H9 (cell line): ENCODE measurements at regions not wholly inside any gene's neighbourhood (a gene's known extent, or its start where the extent isn't known, plus 50 kb on each side); places are given as distances from the start of the nearest gene placed in this dataset.

Experiments used
- DNase-seq: peaks from one replicate; pipeline ENCODE4 v3.0.0-alpha.2; 2017
- H2AFZ ChIP-seq: one replicate; pipeline ENCODE4 v1.6.1; 2013; ENCODE audit warnings: mild to moderate bottlenecking, low read length, control low read depth, moderate library complexity
- H2AK5ac ChIP-seq: 2 replicates; pipeline ENCODE4 v1.6.1; 2013; ENCODE audit warnings: low read length, control low read depth, mixed read lengths; ENCODE audit not compliant: insufficient read length
- H2BK120ac ChIP-seq: one replicate; pipeline ENCODE4 v1.6.1; 2013; ENCODE audit warnings: low read depth, mild to moderate bottlenecking, low read length, control low read depth, inconsistent platforms; ENCODE audit not compliant: poor library complexity, severe bottlenecking
- H2BK12ac ChIP-seq: 2 replicates; pipeline ENCODE4 v1.6.1; 2013; ENCODE audit warnings: low read length, control low read depth, mixed read lengths, low read depth; ENCODE audit not compliant: insufficient read length
- H2BK15ac ChIP-seq: 2 replicates; pipeline ENCODE4 v1.6.1; 2013; ENCODE audit warnings: low read depth, low read length, control low read depth
- H2BK20ac ChIP-seq: one replicate; pipeline ENCODE4 v1.6.1; 2013; ENCODE audit warnings: low read depth, mild to moderate bottlenecking, low read length, control low read depth, inconsistent platforms; ENCODE audit not compliant: poor library complexity, severe bottlenecking
- H2BK5ac ChIP-seq: 2 replicates; pipeline ENCODE4 v1.6.1; 2013; ENCODE audit warnings: low read length, control low read depth, mixed read lengths; ENCODE audit not compliant: insufficient read length
- H3K14ac ChIP-seq: 2 replicates; pipeline ENCODE4 v1.6.1; 2013; ENCODE audit warnings: low read length, control low read depth; ENCODE audit not compliant: insufficient read depth
- H3K18ac ChIP-seq: 2 replicates; pipeline ENCODE4 v1.6.1; 2013; ENCODE audit warnings: low read depth, mild to moderate bottlenecking, mixed read lengths, low read length, control low read depth; ENCODE audit not compliant: insufficient read length
- H3K23ac ChIP-seq: 2 replicates; pipeline ENCODE4 v1.6.1; 2013; ENCODE audit warnings: low read length, control low read depth, mixed read lengths, low read depth; ENCODE audit not compliant: insufficient read length
- H3K23me2 ChIP-seq: 2 replicates; pipeline ENCODE4 v1.6.1; 2013; ENCODE audit warnings: low read depth, mild to moderate bottlenecking, mixed read lengths, low read length, control low read depth; ENCODE audit not compliant: insufficient read length, poor library complexity, severe bottlenecking
- H3K27ac ChIP-seq: 2 replicates; pipeline ENCODE4 v1.5.1; 2013; ENCODE audit warnings: low read length, control low read depth, mixed read lengths, low read depth; ENCODE audit not compliant: insufficient read length
- H3K27me3 ChIP-seq: 2 replicates; pipeline ENCODE4 v1.6.1; 2013; ENCODE audit warnings: low read length, control low read depth, inconsistent platforms; ENCODE audit not compliant: insufficient read depth
- H3K4ac ChIP-seq: 2 replicates; pipeline ENCODE4 v1.6.1; 2013; ENCODE audit warnings: low read depth, mild to moderate bottlenecking, control low read depth, inconsistent platforms, low read length, moderate library complexity
- H3K4me1 ChIP-seq: 2 replicates; pipeline ENCODE4 v1.6.1; 2013; ENCODE audit warnings: low read length, control low read depth, inconsistent platforms; ENCODE audit not compliant: insufficient read depth
- H3K4me2 ChIP-seq: 2 replicates; pipeline ENCODE4 v1.6.1; 2013; ENCODE audit warnings: low read length, control low read depth, mixed read lengths; ENCODE audit not compliant: insufficient read length, insufficient read depth
- H3K56ac ChIP-seq: 2 replicates; pipeline ENCODE4 v1.6.1; 2013; ENCODE audit warnings: low read depth, mild to moderate bottlenecking, mixed read lengths, low read length, control low read depth; ENCODE audit not compliant: insufficient read length
- H3K79me1 ChIP-seq: 2 replicates; pipeline ENCODE4 v1.6.1; 2013; ENCODE audit warnings: low read depth, mild to moderate bottlenecking, moderate library complexity, low read length, control low read depth, inconsistent platforms; ENCODE audit not compliant: insufficient read depth, poor library complexity, severe bottlenecking
- H3K79me2 ChIP-seq: 2 replicates; pipeline ENCODE4 v1.6.1; 2013; ENCODE audit warnings: low read length, control low read depth, inconsistent platforms; ENCODE audit not compliant: insufficient read depth
- H3K9ac ChIP-seq: 2 replicates; pipeline ENCODE4 v1.6.1; 2013; ENCODE audit warnings: low read length, control low read depth, mixed read lengths; ENCODE audit not compliant: insufficient read length; ENCODE audit errors: extremely low read depth
- H3K9me3 ChIP-seq: one replicate; pipeline ENCODE4 v1.6.1; 2013; ENCODE audit warnings: low read depth, low read length, inconsistent platforms; ENCODE audit not compliant: control insufficient read depth
- H3T11ph ChIP-seq: one replicate; pipeline ENCODE4 v1.6.1; 2013; ENCODE audit warnings: mild to moderate bottlenecking, low read length, control low read depth, inconsistent platforms
- H4K20me1 ChIP-seq: one replicate; pipeline ENCODE4 v1.6.1; 2013; ENCODE audit not compliant: control insufficient read depth, insufficient read length, insufficient read depth
- H4K5ac ChIP-seq: 2 replicates; pipeline ENCODE4 v1.6.1; 2013; ENCODE audit warnings: low read depth, mild to moderate bottlenecking, mixed read lengths, low read length, control low read depth; ENCODE audit not compliant: insufficient read length
- H4K8ac ChIP-seq: replicated peaks from 2 replicates; pipeline ENCODE4 v1.6.1; 2013; ENCODE audit warnings: low read length, control low read depth, mixed read lengths, low read depth; ENCODE audit not compliant: insufficient read length
- H4K91ac ChIP-seq: 2 replicates; pipeline ENCODE4 v1.6.1; 2013; ENCODE audit warnings: low read depth, mild to moderate bottlenecking, moderate library complexity, mixed read lengths, low read length, control low read depth; ENCODE audit not compliant: insufficient read length
- H3K27ac Mint-ChIP-seq, 3 experiments: 2 replicates in 2 of 3; 3 replicates in 1 of 3; pipeline ENCODE4 v1.8.0; 2020 to 2021; ENCODE audit warnings: mixed read lengths in 3 of 3, mild to moderate bottlenecking in 1 of 3, moderate library complexity in 1 of 3
- H3K27me3 Mint-ChIP-seq: 2 replicates; pipeline ENCODE4 v1.8.0; 2021; ENCODE audit warnings: low read depth, mild to moderate bottlenecking, moderate library complexity, mixed read lengths
- H3K36me3 Mint-ChIP-seq, 3 experiments: 2 replicates in 2 of 3; 3 replicates in 1 of 3; pipeline ENCODE4 v1.8.0; 2020 to 2021; ENCODE audit warnings: low read depth in 3 of 3, mixed read lengths in 3 of 3; ENCODE audit not compliant: insufficient read depth in 1 of 3
- H3K4me1 Mint-ChIP-seq, 2 experiments: 2 replicates each; pipeline ENCODE4 v1.8.0; 2020; ENCODE audit warnings: mixed read lengths in 2 of 2
- H3K4me3 Mint-ChIP-seq, 2 experiments: 2 replicates in 1 of 2; 3 replicates in 1 of 2; pipeline ENCODE4 v1.8.0; 2020 to 2021; ENCODE audit warnings: mild to moderate bottlenecking in 2 of 2, mixed read lengths in 2 of 2, moderate library complexity in 1 of 2
- H3K9me3 Mint-ChIP-seq, 2 experiments: 2 replicates in 1 of 2; 3 replicates in 1 of 2; pipeline ENCODE4 v1.8.0; 2020; ENCODE audit warnings: mild to moderate bottlenecking in 2 of 2, mixed read lengths in 2 of 2, moderate library complexity in 1 of 2
- WGBS: extraction: QIAGEN DNeasy Blood & Tissue Kit; methylation state at CpG from one replicate; pipeline ENCODE4 v1.1.7; 2013; ENCODE audit warnings: missing lambda C conversion rate, low lambda C conversion rate, mixed read lengths; ENCODE audit not compliant: insufficient read length; ENCODE audit errors: extremely low coverage; 5-methylcytosine and 5-hydroxymethylcytosine counted together
- TF ChIP-seq, protein P1 (sequence below): fragments of 200-600 bp; sonication (generic); conservative IDR thresholded peaks from 3 replicates; pipeline ENCODE4 v1.8.0; 2021; ENCODE audit warnings: antibody characterized with exemption, mild to moderate bottlenecking

DNA sequence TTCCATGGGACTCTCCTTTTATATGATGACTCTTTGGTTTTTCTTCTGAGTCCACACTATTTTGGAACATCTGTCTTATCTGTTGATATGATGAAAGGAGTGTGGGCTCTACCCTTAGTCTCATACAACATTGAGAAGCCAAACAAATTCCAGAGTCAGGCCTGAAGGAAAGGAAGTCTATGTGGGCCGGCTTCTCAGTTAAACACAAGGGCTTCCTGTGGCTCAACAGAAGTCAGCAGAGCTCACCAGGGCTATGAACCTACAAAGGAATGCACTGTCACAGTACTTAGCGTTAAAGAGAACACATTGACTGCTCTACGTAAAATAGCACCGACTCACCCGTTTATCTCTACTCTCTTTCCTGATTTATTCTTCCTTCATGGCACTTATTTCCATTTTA lies 641.0 kb upstream of the FRG1 start:
- no peak overlapping the region for H4K5ac ChIP-seq
- no peak overlapping the region for H3K27ac ChIP-seq
- no peak overlapping the region for H2BK12ac ChIP-seq
- no peak overlapping the region for H4K8ac ChIP-seq
- Mint-ChIP-seq H3K9me3 (peaks cover 24 to 71% of the 10 kb centered on the region in 2 experiments), H3K36me3 (peaks cover 0 to 4% (median 4%) of the 10 kb centered on the region in 3 experiments; a peak in 4 of 7 replicates), H3K4me1 (no peaks in the 10 kb centered on the region), H3K27me3 (peaks cover 9% of the 10 kb centered on the region), H3K4me3 (no peak overlapping the region), H3K27ac (no peak overlapping the region)
- H2AFZ ChIP-seq = no peak overlapping the region
- H2AK5ac ChIP-seq = no peak overlapping the region
- no peak overlapping the region for H2BK15ac ChIP-seq
- H3K14ac ChIP-seq = no peak overlapping the region
- no peaks in the 10 kb centered on the region for H3K27me3 ChIP-seq
- no peak for DNase-seq
- no peaks in the 10 kb centered on the region for H3K79me1 ChIP-seq
- H2BK20ac ChIP-seq = no peak overlapping the region
- no peaks in the 10 kb centered on the region for H3K23me2 ChIP-seq
- no peak overlapping the region for H3K23ac ChIP-seq
- no peak overlapping the region for H3K18ac ChIP-seq
- no peak overlapping the region for H3T11ph ChIP-seq
- H4K91ac ChIP-seq = no peak overlapping the region
- TF ChIP-seq, protein P1, sequence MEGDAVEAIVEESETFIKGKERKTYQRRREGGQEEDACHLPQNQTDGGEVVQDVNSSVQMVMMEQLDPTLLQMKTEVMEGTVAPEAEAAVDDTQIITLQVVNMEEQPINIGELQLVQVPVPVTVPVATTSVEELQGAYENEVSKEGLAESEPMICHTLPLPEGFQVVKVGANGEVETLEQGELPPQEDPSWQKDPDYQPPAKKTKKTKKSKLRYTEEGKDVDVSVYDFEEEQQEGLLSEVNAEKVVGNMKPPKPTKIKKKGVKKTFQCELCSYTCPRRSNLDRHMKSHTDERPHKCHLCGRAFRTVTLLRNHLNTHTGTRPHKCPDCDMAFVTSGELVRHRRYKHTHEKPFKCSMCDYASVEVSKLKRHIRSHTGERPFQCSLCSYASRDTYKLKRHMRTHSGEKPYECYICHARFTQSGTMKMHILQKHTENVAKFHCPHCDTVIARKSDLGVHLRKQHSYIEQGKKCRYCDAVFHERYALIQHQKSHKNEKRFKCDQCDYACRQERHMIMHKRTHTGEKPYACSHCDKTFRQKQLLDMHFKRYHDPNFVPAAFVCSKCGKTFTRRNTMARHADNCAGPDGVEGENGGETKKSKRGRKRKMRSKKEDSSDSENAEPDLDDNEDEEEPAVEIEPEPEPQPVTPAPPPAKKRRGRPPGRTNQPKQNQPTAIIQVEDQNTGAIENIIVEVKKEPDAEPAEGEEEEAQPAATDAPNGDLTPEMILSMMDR = no peak
- no peaks in the 10 kb centered on the region for H4K20me1 ChIP-seq
- no peak overlapping the region for H2BK120ac ChIP-seq
- H3K4me1 ChIP-seq = no peaks in the 10 kb centered on the region
- H3K56ac ChIP-seq = no peak overlapping the region
- H3K79me2 ChIP-seq = no peaks in the 10 kb centered on the region
- H3K4ac ChIP-seq = no peak overlapping the region
- H3K4me2 ChIP-seq = no peak overlapping the region
- no CpG with 5 or more reads among the region's 5 CpGs for WGBS
- H3K9me3 ChIP-seq = peaks cover 23% of the 10 kb centered on the region
- no peak overlapping the region for H3K9ac ChIP-seq
- no peak overlapping the region for H2BK5ac ChIP-seq
